GM19035 (cell line): ENCODE measurements at regions not wholly inside any gene's neighbourhood (a gene's known extent, or its start where the extent isn't known, plus 50 kb on each side); places are given as distances from the start of the nearest gene placed in this dataset.

Experiments
- ATAC-seq: cut with Tn5 transposase; IDR thresholded peaks from one replicate; pipeline ENCODE4 v1.9.1; 2021; ENCODE audit not compliant: unreplicated experiment

DNA sequence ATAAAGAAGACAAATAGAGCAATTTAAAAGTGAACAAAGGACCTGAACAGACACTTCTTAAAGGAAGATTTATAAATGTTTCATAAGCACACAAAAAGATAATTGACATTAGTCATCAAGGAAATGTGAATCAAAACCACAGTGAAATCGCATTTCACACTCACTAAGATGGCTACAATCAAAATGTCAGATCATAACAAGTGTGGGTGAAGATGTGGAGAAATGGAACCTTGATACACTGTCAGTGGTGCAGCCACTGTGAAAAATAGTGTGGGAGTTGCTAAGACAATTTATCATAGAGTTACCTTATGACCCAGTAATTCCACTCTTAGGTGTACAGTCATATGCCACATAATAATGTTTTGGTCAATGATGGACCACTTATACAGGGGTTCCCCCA lies 54.5 kb upstream of the HTR4 start:
- no peak for ATAC-seq

- ATAC-seq = no peak
Observed at GRCh38 chr5:148711961-148712360, 57.6 kb upstream of the HTR4 start.

DNA sequence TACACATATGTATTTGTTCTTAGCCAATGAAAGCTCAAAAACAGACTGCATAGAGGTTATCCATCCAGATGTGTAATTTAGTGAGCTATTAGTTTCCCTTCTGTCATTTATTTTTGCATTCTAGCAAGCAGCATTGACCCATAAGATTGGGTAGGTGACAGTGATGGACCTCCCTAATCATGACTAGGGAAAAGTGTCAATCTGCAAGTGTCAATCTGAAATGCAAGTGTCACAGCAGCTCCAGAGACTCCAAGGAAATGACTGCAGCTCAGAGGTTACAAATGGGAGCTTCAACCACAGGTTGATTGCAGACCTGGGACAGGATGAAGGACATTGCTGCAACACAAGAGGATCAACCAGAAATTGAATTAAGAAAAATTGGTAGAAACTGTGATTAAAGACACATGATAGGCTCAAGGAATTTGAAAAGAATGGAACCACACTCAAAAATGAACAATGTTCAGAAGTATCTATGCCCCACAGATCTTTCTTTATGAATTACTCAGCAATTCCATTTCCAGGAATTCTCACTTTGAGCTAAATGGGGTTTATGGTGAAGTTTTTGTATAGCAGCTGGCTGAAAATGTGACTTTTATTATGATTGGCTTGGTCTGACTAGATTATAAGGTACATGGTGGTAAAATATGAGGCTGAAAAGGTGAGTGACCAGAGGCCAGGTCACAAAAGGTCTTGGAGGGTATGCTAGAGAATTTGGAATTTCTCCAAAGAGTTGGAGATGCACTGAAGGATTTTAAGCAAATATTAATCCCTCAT lies 59.6 kb upstream of the HTR4 start:
- no peak for ATAC-seq

DNA sequence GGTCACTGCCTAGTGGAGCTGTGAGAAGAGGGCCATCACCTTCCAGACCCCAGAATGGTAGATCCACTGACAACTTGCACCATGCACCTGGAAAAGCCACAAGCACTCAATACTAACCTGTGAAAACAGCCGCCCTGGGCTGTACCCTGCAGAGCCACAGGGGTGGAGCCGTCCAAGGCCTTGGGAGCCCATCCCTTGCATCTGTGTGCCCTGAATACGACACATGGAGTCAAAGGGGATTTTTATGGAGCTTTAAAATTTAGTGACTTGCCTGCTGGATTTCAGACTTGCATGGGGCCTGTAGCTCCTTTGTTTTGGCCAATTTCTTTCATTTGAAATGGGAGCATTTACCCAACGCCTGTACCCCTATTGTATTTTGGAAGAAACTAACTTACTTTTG lies 62.4 kb upstream of the HTR4 start:
- ATAC-seq = no peak

DNA sequence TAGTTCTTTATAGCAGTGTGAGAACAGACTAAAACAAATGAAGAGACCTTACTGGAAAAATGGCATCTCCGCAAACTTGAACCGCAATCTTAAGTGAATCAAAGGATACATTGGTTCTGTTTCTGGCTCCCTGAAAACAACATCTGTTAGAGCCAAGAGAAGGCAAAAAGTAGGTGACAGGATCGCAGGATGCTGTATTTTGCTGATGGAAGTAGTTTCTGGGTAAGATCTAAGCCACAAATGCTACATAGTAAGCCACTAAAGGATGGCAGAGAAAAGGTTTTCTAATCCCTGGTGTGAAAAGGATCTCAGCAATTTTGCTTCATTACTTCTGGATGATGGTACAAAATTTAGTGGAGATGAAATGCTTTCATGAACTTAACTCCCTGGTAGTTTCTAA lies 63.3 kb upstream of the HTR4 start:
- ATAC-seq = no peak

DNA sequence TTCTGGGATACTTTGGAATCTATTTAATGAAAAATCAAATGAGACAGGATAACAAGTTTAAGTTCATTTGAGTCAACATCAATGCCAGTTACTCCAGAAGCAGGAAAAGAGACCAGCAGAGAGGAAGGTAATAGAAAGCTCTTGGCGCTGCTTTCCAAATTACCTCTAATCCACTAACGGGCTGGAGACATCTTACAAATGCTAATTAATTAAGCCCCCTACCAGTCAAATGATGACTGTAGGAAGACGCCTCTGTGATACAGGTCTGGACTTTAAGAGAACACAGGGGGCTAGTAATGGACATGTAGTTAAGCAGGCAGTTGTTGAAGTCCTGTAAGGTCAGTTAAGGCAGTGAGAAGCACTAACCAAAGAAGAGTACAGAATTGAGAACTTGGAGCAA lies 65.3 kb upstream of the HTR4 start:
- ATAC-seq = no peak

DNA sequence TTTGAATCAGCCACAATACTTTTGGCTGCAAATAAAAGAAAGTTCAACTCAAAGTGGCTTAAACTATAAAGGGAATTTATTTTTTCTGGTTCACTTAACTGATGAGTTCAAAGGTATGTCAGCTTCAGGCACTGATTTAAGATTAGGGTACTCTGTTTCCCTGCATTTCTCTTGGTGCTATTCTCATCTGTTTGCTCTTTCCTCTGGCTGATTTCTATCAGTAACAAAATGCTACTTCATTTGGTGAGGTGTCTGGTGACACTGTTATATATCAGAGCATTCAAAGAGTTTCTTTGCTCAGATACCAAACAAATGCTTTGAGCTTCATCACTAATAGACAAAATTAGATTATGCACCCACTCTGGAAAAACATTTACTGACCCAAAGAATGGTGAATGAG lies 65.9 kb upstream of the HTR4 start:
- no peak for ATAC-seq

GRCh38 chr5:148723143-148723542 lies 68.8 kb upstream of the HTR4 start:
- ATAC-seq = no peak

DNA sequence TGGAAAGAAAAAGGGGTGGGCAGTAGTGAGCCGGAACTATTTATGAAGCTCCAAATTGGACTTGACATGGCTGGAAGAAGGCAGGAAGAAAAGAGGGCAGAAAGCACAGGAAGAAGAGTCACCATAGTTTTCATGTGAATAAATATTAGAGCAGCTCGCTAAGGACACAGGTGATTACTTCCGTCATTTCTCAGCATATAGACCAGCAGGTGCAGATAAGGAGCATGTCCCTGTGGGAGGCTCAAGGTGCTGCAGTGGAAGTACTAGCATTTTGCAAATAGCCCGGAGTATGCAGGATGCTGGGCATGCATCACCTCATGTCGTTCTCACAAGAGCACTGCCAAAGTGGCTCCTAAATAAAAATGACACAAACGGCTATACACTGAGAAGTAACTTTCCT lies 71.3 kb upstream of the HTR4 start:
- no peak for ATAC-seq

DNA sequence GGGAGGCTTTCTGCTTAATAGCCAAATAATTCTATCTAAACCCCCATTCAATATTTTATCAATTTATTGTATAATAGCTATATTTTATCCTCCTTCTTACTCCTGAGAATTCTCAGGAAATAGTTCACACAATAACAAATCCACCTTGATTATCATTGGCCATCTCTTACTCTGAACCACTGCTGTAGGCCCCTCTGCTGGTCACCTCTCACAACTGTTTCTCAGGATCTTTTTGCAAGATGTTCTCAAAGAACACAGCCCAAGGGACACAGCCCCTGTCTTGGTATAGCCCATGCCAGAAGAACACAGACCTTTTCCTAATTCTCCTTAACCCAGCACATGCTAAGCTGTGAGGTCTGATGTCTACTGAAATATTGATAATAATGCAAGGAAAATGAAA lies 74.9 kb upstream of the HTR4 start:
- ATAC-seq = no peak

- no peak for ATAC-seq
Observed at GRCh38 chr5:148730270-148730669, 75.9 kb upstream of the HTR4 start.

- peak; percentile 92 for ATAC-seq
Observed at GRCh38 chr5:148730942-148731898, 76.9 kb upstream of the HTR4 start.

- no peak for ATAC-seq
Observed at GRCh38 chr5:148732692-148733091, 78.4 kb upstream of the HTR4 start.

DNA sequence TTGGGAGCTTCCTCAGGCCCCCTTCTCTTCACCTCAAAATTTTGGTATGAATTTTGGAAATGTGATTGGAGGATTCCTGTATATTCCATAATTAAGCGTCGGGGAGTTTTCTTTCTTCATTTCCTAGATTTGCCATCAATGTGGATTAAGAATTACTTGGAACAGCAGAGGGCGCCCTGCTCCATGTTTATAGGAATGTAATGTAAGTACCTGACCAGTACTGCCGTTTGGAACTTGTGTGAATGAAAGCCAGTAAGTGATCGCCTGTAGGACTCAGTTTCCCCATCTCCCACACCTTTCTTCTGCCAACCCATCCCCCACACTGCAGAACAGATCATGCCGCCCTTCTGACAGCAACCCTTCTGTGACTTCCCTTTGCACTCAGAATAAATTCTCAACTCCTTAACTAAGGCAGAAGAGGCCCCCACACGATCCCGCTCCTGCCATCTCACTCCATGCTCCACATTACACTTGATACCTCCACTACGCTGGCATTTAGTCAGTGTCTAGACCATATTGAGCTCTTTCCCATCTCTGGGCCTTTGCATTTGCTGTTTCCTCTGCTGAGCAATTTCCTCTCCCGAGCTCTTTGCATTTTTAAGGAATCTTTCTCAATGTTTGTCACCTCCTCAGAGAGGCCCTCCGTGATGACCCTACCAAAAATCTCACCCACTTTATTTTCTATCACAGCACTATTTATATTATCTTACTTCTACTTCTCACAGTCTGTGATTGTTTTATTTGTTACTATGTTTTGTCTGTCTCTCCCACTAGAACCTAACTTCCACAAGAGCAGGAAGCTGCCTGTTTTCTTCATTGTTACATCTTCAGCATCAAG lies 79.5 kb upstream of the HTR4 start:
- no peak for ATAC-seq

- no peak for ATAC-seq
Observed at GRCh38 chr5:148734518-148734917, 80.2 kb upstream of the HTR4 start.

GRCh38 chr5:148735301-148735835 lies 81.0 kb upstream of the HTR4 start:
- ATAC-seq = no peak

DNA sequence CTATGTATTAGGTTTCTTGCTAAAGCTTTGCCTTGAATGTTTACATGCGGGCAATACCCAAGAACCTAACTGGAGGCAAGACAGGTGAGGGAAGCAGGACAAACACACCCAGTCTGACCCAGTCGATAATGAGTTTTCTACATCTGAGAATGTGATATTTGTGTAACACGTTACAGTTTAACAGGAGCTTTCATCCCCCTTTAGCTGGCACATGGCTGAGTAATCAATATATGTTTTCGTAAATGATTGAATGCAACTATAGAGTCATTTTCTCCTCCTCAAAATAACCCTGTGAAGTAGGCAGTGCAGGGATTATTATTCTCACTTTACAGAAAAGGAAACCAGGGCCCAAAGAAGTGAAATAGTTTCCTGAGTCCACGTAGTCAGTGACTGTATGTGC lies 84.7 kb upstream of the HTR4 start:
- ATAC-seq = no peak

DNA sequence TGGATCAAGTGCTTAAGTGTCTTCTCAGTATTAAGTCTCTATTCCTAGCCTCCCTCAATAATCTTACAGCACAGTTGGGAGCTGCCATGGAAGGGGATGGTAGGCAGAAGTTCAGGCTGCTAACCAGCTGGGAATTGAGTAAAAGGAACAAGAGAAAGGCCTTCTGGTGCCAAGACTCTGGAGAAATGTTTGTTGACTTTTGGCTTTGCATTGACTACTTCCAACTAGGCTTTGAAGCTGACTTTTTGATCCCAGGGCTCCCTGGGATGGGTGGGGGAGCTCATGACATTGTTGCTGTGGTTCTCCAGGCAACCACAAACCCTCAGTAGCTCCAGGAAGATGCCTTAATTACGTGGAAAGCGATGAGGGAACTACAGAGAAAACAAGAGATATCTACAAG lies 85.2 kb upstream of the HTR4 start:
- ATAC-seq = no peak

DNA sequence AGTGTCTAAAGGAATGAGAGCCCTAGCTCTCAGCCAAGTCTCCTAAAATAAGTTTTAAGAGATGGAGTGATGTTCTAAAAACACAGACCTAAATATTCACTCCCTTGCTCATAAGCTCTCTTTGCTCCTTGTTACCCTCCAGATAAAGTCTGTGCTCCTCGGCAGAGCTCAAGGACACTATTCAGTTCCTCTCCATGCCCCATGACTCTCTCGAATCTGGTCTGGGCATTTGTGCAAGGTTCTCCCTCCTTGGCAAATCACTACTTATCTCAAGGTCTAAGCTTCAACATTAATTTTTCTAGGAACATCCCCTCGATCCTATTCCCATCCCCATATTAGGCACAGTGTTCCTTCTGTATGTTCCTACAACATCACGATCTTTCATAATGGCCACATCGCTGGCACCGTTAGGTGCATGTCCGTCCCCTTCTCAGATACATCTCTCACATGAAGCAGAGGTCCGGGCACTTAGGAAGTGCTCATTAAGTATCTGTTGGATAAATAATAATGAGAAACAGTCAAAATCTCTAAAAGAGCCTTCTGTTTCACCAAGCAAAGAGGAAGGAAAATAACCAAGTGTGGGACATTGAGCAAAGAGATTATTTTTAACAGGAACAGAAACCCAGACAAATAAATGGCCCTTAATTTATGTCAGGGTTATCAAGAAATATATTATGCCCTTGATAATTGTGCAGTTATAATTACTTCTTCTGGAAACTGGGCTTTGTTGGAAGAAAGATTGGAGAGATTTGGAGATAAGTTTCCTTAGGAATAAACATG lies 85.9 kb upstream of the HTR4 start:
- ATAC-seq = no peak
